ENCODE measurements at regions not wholly inside any gene's neighbourhood (a gene's known extent, or its start where the extent isn't known, plus 50 kb on each side); places are given as distances from the start of the nearest gene placed in this dataset.

DNA sequence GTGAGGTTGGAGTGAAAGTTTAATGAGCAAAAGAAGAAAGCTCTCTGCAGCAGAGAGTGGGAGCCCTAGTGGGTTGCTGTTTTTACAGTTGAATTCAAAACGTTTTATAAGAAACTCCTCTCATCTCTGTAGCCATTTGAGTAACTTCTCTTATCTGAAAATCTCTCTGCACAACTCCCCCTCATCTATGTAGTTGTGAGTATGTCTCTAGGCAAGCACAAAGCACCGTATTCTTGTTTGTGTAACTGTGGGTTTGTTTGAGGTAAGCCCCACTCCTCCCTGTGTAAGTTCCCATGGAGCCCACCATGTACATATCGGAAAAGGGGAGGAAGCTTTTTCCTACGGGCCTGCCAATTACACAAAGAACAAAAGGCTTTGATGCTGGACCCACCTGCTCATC, 56.5 kb upstream of the GOLGA6L2 start:
- no peak for TF ChIP-seq ZNF274 (IDR thresholded peaks at IDR 0.05; ENCODE audit: low read depth, low read length)
- TF ChIP-seq YY1 (IDR thresholded peaks at IDR 0.05; ENCODE audit: insufficient read depth, insufficient read length) = no peak
